ENCODE measurements at regions not wholly inside any gene's neighbourhood (a gene's known extent, or its start where the extent isn't known, plus 50 kb on each side); places are given as distances from the start of the nearest gene placed in this dataset.

DNA sequence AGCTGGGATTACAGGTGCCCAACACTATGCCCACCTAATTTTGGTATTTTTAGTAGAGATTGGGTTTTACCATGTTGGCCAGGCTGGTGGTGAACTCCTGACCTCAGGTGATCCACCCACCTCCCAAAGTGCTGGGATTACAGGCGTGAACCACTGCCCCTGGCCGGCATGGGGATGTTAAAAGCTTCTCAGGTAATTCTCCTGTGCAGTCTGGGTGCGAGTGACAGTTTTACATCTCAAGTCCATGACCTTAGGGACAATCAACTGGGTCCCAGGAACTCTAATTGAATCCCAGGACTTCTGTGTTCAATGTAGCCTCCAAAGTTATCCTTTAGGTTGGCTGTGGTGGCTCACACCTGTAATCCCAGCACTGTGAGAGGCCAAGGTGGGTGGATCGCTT lies 100.1 kb upstream of the TSHZ3 start:
- TF ChIP-seq, protein P1, sequence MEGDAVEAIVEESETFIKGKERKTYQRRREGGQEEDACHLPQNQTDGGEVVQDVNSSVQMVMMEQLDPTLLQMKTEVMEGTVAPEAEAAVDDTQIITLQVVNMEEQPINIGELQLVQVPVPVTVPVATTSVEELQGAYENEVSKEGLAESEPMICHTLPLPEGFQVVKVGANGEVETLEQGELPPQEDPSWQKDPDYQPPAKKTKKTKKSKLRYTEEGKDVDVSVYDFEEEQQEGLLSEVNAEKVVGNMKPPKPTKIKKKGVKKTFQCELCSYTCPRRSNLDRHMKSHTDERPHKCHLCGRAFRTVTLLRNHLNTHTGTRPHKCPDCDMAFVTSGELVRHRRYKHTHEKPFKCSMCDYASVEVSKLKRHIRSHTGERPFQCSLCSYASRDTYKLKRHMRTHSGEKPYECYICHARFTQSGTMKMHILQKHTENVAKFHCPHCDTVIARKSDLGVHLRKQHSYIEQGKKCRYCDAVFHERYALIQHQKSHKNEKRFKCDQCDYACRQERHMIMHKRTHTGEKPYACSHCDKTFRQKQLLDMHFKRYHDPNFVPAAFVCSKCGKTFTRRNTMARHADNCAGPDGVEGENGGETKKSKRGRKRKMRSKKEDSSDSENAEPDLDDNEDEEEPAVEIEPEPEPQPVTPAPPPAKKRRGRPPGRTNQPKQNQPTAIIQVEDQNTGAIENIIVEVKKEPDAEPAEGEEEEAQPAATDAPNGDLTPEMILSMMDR (IDR thresholded peaks at IDR 0.05), result no peak
- no peak for TF ChIP-seq POLR2A (IDR thresholded peaks at IDR 0.05)
